Omental fat pad (tissue), 3 donors: ENCODE measurements at regions not wholly inside any gene's neighbourhood (a gene's known extent, or its start where the extent isn't known, plus 50 kb on each side); places are given as distances from the start of the nearest gene placed in this dataset.

Experiments used
- ATAC-seq: fragments of 150-250 bp; one replicate; pipeline ENCODE4 v1.9.1; 2016; ENCODE audit warnings: mild to moderate bottlenecking, moderate library complexity; ENCODE audit not compliant: low FRiP score
- DNase-seq: peaks from one replicate; pipeline ENCODE4 v3.0.0-alpha.2; 2019; ENCODE audit warnings: low spot score
- CTCF ChIP-seq, 3 donors: fragments of 450-650 bp; IDR thresholded peaks; one replicate each; pipeline ENCODE4 v1.5.1; 2016 to 2017; ENCODE audit warnings: antibody characterized with exemption in 3 of 3, mild to moderate bottlenecking in 3 of 3, moderate library complexity in 2 of 3

DNA sequence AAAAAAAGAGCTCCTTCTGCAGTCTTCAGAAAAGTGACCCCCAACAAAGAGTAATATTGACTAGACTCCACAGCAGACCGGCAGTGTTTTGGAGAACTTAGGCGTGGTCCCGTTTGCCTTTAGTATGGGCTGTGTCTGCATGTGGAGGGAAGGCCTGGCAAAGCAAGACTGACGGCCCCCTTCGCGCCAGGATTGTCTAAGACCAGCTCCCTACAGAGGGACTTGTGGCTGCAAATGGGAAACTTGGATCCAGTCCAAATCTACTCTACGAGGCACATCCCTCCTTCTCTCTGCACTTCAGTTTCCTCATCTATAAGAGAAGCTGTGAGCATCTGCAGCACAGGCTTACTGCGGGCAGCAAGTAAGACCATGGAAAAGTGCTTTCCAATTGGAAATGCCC is 350.0 kb downstream of the ZNF536 start:
- DNase-seq, result no peak
- no peak for TF ChIP-seq CTCF (IDR thresholded peaks at IDR 0.05)

DNA sequence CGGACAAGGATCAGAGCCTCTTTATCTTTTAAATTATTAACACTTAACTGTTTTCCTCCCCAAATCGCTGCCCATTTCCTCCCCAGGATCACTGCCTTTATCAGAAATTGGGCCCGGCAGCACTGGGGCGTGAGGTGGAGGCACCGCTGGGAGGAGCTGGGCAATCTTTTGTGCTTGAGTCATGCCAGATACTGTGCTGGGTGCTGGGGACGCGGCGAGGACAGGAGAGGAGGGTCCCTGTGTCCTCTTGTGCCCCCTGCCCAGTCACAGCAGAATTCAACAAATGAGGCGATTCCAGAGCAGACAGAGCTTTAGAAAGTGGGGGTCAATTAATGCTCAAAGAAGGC is 347.8 kb downstream of the ZNF536 start:
- peak; percentile 38 for ATAC-seq
- no peak for TF ChIP-seq CTCF (IDR thresholded peaks at IDR 0.05)
- no peak for DNase-seq

More for the DNA sequence above, 350.0 kb downstream of the ZNF536 start:
- ATAC-seq, result no peak

DNA sequence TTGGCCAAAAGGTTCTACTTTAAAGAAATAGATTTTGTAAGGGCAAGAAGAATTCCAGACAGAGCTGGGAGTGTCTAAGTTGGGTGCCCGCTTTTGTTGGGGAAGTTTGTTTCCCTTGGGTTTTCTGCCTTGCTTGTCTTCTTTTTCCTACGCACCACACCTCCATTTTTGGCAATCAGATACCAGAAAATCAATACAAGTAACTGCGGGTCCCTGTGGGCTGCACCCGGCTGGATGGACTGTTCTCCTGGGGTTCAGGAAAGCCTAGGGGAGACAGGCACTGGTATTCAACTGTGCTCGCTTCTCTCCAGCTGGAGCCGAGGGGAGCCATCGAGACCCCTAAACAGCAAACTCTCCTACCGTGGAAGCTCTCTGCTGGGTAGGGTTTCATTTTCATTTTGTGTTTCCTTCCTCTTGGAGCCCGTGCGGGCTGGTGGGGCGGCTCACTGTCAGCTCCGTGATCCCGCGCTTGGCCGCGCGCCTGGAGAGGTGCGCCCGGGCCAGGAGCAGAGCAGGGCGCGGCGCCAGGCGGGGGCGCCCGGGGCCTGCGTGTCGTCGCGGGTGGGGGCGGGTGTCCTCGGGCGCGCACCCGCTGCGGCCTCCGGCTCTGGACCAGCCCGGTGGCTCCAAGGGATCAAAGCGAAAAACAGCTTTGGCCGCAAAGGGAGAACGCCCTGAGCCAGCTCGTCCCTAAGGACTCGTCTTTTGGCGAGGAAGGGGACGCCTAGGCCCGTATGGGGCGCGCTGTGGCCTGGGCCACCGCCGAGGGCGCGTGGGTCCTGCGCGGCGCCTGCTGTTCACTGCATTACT is 347.2 kb downstream of the ZNF536 start:
- DNase-seq, result no peak
- ATAC-seq, result peak; percentile 82
- TF ChIP-seq CTCF (IDR thresholded peaks at IDR 0.05), result no peak

DNA sequence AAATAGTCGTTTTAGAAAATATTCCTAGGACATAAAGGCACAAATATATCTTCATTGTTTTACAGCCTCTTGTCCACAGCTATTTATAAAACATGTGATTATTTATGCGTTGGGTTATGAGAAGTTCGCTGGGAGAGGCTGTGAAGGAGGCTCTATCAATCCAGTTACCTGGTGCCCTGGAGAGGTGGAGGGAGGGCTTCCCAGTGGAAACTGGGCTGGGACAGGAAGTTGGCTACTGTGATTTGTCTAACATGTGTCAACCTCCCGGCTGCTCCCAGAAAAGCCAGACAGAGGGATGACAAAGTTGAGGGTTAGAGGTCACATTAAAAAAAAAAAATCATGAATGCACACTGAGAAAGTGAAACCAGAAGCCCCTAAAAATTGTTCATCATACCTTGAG is 346.5 kb downstream of the ZNF536 start:
- no peak for DNase-seq
- TF ChIP-seq CTCF (IDR thresholded peaks at IDR 0.05), result no peak
- no peak for ATAC-seq

DNA sequence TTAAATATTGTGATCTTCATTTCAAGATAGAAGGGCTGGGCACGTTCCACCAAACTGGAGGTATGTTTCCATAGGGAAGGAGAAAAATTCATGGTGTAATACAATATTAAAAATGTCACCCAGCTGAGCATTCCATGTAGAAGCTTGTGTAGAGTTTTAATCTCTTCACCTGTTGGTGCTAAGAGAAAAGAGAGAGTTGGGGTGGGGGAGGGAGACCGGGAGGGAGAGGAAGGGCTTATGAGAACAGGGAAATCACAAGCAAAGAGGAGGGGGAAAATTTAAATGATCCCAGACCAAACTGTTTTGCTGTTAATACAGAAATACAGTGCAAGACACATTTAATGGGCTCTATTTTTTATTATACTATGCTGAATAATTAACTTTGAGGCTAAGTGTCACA is 345.8 kb downstream of the ZNF536 start:
- no peak for TF ChIP-seq CTCF (IDR thresholded peaks at IDR 0.05)

DNA sequence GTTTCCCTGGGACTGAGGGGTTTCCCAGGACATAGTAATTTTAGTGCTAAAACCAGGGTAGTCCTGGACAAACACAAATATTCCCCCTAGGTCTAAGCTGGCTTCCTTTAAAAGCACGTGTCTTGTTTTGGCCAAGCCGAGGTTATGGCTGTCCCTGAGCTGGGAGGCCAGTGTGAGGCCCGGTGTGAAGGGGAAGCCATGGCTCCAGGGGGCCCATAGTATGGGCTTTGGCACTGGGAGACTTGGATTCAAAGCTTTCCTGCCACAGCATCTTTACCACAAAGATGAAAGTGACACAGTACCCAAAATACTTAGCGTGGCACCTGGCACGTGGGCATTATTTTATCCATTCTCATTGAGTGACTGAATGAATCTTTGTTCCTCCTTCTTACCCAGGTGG is 345.2 kb downstream of the ZNF536 start:
- DNase-seq (no peak), ATAC-seq (no peak)

More for the DNA sequence above, 345.8 kb downstream of the ZNF536 start:
- ATAC-seq, result no peak
- no peak for DNase-seq

More for the DNA sequence above, 345.2 kb downstream of the ZNF536 start:
- no peak for TF ChIP-seq CTCF (IDR thresholded peaks at IDR 0.05)
